HT-29 (cell line): ENCODE measurements at regions not wholly inside any gene's neighbourhood (a gene's known extent, or its start where the extent isn't known, plus 50 kb on each side); places are given as distances from the start of the nearest gene placed in this dataset.

ENCODE experiments used
- DNase-seq: peaks from one replicate; pipeline ENCODE4 v3.0.0-alpha.2; 2015; ENCODE audit warnings: low spot score

- DNase-seq: no peak
These were observed 282.4 kb downstream of the HLX start for GRCh38 chr1:221161571-221162041.

- DNase-seq: no peak
These were observed 283.1 kb downstream of the HLX start for GRCh38 chr1:221162352-221162751.

DNA sequence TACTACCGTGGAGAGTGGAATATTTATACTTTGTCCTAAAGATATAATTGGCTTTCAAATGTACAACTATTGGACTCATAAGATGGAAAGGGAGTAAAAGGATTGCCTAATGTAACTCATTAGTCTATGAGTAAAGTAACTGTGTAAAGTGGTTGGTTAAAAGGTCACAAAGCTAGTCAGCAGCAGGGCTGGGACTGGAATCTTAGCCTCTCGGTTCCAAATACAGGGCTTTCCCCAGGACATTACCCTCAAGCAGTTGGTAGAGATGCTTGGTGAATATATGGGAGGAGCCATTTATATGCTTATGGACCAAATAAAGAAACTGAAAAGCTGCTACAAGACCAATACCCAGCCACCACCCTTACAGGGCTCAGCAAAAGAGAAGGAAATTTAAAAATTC is 283.7 kb downstream of the HLX start:
- DNase-seq: no peak

GRCh38 chr1:221164029-221164428 is 284.8 kb downstream of the HLX start:
- DNase-seq: no peak

DNA sequence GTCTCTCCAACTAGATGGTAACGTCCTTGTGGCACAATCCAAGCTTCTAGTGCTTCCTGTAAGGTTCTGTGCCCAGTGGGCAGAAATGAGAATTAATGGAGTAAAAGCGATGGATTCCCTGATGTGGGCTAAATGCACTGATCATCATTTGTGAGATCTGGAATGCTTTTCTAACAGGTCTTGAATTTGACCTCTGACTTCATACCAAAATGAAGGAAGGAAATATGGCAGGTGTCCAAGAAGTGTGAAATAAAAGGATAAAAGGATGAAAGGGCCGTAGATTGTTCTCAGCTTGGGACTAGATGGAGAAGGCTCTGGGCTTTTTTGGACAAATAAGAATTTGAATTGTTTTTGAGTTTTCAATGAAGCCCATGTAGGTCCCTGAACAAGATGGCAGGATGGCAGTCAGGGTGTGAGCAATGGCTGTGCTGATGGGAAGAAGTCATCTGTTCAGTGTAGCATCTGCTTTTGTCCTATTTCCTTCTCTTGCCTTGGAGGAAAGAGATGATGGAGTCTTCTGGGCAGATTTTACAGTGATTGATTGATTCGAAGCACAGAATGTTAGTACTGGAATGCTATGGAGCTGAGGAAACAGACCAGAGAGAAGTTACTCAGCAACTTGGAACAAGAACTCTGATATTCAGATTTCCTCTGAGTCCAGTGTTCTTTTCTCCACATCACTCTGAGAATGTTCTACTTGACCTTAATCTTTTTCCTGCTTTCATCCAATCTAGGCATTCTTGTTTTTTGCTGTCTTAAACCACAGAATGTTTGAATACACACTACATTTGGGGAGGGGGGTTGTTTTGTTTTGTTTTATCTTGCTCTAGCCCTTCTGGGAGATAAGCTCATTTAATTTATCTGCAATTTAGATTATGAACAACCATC is 286.0 kb downstream of the HLX start:
- DNase-seq: no peak

- no peak for DNase-seq
These were observed 286.7 kb downstream of the HLX start for GRCh38 chr1:221165839-221166500.

DNA sequence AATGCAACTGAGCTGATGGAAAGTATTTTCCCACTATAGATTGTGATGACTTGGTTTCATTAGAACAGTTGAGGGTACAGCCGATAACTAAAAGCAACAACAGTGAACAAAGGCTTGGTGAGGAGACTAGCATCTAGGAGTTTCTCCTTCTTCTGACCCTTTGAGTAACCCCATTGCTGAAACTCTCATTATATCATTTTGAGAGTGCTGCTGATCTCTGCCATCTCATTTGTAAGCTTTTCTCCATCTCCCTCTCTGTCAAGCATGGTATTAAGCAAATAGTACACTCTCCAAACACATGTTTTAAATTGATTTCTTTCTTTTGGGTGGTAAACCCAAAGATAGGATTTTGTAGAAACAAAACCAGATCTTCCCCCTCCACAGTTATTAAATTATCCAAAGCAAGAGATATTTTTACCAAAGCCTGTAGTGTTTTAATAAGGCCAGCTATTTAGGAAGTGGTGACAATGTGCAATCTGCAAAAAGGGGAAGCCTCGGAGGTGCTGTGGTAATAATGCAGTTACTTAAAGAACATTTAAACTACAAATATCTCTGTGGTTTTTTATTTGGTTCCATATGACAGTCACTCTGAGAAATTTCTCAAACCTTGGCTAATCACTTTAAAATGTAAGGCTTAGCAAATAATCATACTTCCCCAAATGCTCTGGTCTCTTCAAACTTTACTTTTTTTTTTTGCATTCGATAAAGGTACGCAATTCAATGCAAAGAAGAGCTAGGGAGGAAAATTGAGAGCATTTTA is 287.5 kb downstream of the HLX start:
- DNase-seq: no peak

GRCh38 chr1:221169447-221169889 is 290.2 kb downstream of the HLX start:
- DNase-seq: no peak

DNA sequence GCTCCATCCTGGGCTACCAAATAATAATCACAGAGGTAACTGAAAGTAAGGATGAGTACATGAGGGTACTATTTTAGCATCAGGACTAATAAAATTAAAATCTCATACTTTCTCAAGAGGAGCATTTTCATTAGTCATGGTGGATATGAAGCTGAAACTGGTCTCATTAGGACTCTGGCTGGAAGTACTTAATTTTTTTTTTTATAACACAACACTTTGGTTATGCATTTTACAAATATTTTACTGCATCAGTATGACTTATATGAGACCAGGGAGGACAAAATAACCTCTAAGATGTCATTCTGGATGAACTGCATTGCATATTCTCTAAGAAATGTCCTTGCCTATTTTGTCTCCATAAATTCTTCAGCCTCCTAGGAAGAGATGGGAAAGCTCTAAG is 290.9 kb downstream of the HLX start:
- no peak for DNase-seq

GRCh38 chr1:221171768-221172167 is 292.5 kb downstream of the HLX start:
- DNase-seq: no peak

DNA sequence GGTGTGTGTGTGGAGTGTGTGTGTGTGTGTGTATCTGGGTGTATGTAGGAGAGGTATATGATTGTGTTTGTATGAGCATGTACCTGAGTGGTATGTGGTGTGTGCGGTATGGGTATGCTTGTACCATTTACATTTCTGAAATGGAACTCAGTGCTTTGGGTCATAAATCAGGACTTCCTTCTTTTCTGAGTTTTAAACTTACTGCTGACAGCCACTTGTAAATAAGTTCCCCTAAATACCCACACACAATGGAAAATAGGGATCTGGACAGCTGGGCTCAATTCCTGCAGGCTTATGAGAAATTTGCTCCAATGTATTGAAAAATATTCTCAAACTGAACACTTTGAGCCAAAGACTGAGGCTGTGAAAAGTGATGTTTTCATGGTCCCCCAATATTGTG is 293.6 kb downstream of the HLX start:
- no peak for DNase-seq

DNA sequence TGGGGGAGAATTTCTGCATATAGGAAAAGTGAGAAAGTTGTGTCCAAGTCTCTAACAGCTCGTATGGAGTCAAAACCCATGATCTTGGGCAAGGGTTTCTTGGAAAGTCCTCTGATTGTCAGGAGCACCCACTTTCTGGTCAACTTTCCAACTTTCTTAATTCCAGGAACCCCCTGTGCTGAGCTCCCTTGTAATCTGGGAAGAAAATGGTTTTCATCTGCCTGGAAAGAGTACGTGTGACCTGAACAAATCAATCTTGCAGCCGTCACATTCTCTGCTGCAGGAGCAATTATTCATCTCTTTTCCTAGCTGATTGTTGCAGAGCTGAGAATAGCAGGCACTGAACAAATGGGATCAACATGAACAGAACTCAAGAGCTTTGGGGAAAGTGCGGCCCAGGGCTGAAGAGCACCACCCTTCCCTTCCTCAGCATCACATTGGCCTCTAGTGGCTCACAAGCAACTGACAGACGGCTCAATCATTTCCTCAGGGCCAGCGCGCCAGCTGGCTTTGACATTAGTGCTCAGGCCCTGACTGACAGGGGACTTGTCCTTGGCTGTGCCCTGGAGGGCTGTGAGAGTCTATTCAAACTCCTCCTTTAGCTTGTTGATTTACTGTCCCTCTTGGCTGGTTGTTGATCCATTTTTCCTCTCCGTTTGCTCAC is 295.2 kb downstream of the HLX start:
- DNase-seq: no peak

DNA sequence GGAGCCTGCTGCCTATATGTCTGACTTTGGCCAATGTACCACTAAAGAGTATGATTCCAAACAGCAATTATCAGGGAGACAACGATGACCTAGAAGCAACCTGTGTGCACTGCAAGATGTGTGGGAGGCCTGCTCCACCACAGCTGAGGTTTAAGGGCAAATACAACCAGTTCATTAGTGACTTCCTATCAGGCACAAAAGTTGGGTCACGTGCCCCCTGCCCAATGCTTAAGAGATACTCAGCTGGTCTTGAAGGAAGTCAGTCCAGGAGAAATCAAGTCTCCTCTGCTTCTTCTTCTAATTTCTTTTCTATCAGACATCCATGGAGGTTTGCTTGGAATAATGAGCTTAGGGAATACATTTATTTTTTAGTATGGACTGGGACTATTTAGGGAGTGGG is 296.0 kb downstream of the HLX start:
- DNase-seq: no peak

DNA sequence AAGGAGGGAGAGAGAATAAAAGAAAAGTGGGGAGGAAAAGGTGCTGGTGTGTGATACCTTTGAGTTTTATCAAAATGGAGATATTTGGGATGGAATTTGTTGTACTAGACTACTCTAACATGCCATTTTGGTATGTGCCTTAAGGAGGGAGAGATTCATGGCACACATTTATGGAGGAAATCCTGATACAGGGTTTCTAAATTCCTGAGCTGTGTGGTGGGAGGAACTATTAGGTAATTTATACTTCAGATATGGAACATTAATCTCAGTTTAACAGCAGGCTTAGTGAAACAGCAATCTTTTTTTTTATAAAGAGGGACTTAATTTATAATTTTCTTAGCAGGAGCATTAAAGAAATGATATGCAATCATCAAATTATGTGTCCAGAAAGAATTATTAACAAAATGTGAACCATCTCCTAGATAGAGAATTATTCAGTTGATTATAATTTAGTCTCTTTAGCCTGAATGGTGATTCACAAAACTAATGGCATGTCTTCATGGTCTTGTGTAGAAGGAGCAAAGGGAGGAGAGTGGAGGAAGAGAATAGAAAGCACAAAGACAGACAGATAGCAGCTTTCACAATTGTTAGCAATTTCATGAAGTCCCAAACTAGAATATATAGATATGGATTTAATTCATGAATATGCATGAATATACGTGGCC is 301.6 kb downstream of the HLX start:
- DNase-seq: no peak

GRCh38 chr1:221182791-221183533 is 303.7 kb downstream of the HLX start:
- no peak for DNase-seq

DNA sequence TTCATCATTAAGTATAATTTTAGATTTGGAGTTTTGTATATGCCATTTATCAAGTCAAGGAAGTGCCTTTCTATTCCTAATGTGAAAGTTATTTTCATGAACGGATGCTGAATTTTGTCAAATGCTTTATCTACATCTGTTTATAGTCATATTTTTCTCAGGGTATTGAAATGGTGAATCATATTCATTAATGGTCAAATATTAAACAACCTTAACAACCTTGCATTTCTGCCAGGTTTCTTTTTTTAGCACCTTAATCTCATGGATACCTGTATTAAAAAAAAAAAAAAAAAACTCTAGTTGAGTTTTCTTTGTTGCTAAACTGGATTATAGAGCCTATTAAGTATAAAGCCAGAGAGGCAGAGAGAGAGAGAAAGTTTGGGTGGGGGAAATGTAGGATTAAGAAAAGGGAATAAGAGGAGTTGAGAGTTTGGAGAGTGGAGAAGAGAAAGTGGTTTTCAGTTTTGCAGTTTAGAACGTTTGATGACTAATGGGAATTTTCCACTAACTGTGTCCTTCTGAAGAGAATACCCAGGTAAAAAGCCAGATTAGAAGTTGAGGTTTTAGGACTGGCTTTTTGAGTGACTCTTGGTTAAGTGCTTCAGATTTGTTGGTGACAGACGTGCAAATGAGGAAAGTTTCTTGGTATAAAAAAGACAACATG is 305.0 kb downstream of the HLX start:
- DNase-seq: no peak

- no peak for DNase-seq
These were observed 307.9 kb downstream of the HLX start for GRCh38 chr1:221187174-221187573.

DNA sequence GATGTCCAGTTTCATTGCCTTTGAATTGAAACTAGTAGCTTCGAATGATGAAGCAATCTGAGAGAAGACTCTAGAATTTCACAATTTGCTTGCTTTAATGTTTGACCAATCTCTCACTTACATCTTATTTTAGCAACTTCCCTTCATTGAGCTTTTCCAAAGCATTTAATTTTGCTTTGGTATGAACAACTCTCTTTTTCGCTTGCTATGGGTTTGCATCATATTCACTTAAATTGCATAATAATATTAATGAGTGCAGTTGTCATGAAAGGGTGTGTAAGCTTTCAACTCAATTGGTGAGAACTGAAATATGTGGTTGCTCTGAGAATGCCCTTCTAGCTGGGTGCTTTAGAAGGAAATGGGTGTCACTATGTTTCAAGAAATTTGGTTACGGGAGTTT is 309.2 kb downstream of the HLX start:
- no peak for DNase-seq

DNA sequence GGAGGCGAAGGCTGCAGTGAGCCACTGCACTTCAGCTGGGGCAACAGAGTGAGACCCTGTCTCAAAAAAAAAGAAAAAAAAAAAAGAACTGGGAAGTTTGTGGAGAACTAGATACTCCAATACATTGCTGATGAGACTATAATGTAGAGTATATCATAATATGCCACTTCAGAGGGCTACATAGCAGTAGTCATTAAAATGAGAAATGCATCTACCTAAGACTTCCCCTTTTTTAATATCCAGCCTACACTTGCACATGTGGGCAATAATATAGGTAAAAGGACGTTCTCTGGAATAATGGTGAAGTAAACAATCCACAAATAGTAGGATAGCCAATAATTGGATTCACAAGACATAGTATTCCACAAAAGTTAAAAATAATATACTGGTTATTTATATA is 311.0 kb downstream of the HLX start:
- no peak for DNase-seq

DNA sequence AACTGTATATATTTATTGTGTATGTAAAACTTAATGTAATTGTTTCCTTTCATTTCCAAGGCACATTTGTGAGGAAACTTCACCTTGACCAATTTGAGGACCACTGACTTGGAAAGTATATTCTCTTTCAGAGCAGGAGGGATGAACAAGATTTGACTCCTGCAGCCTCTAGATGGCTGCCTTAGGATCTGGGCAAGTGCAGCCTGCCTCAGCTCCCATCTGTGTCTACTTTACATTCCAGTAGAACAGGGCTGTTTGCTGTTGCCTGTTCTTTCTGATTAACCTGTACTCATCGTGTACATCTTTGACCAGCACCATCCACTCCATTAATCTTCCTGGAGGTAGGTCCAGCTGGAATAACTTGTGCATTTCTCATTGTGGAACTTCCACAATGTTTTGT is 312.8 kb downstream of the HLX start:
- DNase-seq: no peak
